ENCODE measurements at regions not wholly inside any gene's neighbourhood (a gene's known extent, or its start where the extent isn't known, plus 50 kb on each side); places are given as distances from the start of the nearest gene placed in this dataset.
"Not testable (repeated sequence)": the region's sequence is repeated elsewhere in the genome, so short reads cannot be mapped to it uniquely, and the experiment has no call there.

DNA sequence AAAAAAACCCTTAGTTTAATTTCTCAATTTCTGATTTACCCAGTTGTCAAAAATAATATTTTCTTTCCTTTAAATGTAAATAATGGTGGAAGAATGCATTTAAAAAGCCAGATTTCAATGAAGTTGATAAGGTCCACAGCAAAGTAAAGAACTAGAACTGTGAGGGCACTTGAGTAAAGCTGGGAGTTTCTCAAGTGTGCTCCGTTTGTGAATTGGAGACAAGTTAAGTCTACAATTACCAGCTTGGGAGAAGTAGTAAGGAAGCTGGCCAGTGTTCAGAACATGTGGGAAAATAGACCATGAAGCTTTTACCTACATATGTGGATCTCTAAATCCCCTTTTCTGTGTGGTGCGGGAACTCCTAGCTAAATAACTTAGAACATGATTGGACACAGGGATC, 239.4 kb downstream of the OXSM start:
- H3K4me3 ChIP-seq (replicated peaks; ENCODE audit: low read depth, low read length): no peak overlapping the region
- DNase-seq (ENCODE audit: low read depth): no peak
- TF ChIP-seq CTCF (IDR thresholded peaks at IDR 0.05; ENCODE audit: low read length, missing control alignments): no peak

DNA sequence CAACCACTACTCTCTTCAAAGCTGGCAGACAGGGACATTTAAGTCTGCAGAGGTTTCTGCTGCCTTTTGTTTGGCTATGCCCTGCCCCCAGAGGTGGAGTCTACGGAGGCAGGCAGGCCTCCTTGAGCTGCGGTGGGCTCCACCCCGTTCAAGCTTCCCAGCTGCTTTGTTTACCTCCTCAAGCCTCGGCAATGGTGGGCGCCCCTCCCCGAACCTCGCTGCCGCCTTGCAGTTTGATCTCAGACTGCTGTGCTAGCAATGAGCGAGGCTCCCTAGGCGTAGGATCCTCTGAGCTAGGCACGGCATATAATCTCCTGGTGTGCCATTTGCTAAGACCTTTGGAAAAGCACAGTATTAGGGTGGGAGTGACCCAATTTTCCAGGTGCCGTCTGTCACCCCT, 252.2 kb downstream of the OXSM start:
- DNase-seq (ENCODE audit: low read depth); H3K4me3 ChIP-seq (replicated peaks; ENCODE audit: low read depth, low read length): not testable (repeated sequence)

GRCh38 chr3:26049951-26050350, 260.1 kb downstream of the OXSM start:
- no peak for TF ChIP-seq CTCF (IDR thresholded peaks at IDR 0.05; ENCODE audit: low read length, missing control alignments)
- DNase-seq (ENCODE audit: low read depth): no peak
- no peak overlapping the region for H3K4me3 ChIP-seq (replicated peaks; ENCODE audit: low read depth, low read length)

DNA sequence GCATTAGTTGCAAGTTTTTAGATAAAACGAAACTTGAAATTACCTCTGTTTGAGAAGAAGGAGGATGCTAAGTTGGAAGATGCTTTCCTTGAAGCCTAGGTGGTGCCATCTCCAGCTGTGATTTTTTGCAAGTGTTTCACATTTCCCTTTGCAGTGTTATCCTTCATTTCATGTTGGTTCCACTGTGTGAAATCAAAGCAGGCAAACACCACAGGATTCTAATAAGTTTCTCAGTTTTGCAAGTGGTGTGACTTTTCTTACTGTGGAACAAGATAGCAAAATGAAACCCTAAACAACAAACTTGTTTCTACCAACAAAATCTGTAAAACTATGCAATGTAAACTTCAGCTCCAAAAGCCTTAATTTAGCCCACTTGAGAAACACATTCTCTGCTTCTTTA, 260.9 kb downstream of the OXSM start:
- TF ChIP-seq CTCF (IDR thresholded peaks at IDR 0.05; ENCODE audit: low read length, missing control alignments): no peak

DNA sequence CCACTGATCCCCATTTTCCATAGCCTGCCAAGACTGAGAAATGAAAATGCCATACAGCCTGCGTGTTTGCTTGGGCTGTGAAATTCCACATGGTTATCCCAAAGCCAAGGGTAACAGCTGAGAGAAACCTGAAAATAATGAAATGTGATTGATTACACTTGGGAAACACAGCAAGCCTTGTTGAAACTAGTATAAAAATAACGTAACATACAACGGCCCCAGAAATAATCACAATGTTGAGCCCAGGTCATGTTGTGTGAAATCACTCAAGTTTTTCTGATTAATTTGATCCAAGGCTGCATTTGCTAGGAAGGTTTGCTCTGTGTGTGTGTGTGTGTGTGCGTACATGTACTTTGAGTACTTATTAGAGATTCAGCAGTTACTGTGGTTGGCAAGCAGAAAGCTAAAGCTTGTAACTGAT, 269.0 kb downstream of the OXSM start:
- no peak overlapping the region for H3K4me3 ChIP-seq (replicated peaks; ENCODE audit: low read depth, low read length)
- no peak for TF ChIP-seq CTCF (IDR thresholded peaks at IDR 0.05; ENCODE audit: low read length, missing control alignments)
- DNase-seq (ENCODE audit: low read depth): no peak

More for the DNA sequence above, 260.9 kb downstream of the OXSM start:
- DNase-seq (ENCODE audit: low read depth): no peak
- no peak overlapping the region for H3K4me3 ChIP-seq (replicated peaks; ENCODE audit: low read depth, low read length)

DNA sequence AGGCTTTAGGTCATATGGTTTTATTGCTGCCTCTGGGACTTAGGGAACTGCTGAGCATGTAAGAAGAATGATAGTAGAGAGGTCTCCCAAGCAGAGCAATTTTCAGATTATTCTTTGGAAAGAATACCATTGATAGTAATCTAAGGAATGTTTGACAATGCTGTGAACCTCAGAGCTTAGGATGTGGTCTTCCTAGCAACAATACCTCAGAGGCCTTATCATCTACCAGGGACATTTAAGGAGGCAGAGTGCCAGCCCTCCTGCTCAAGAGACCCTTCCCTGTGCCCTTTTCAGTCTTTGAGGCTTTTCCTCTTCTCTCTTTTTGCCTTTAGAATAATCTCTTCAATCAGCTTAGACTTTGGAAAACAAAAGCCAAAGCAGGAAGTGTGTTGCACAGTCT, 272.1 kb downstream of the OXSM start:
- H3K4me3 ChIP-seq (replicated peaks; ENCODE audit: low read depth, low read length): no peak overlapping the region
- TF ChIP-seq CTCF (IDR thresholded peaks at IDR 0.05; ENCODE audit: low read length, missing control alignments): no peak
- DNase-seq (ENCODE audit: low read depth): no peak

- no peak for DNase-seq (ENCODE audit: low read depth)
- TF ChIP-seq CTCF (IDR thresholded peaks at IDR 0.05; ENCODE audit: low read length, missing control alignments): no peak
- no peak overlapping the region for H3K4me3 ChIP-seq (replicated peaks; ENCODE audit: low read depth, low read length)
These were observed 274.4 kb downstream of the OXSM start for GRCh38 chr3:26064297-26064696.

DNA sequence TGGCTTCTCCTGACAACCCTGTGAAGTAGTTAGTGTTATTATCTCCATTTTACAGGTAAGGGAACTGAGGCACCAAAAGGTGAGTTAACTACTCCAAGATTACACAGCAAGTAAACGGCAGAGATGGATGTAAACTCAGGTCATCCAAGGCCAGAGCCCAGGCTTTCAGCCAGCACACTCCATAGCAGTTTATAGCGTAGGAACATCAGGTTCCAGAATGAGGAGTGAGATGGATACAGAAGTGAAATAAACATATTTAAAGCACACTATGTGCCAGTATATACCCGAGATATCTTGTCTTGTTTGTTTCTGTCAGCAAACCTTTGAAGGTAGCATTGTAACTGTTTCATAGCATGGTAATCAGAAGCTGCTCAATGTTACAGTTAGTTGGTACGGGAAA, 279.0 kb downstream of the OXSM start:
- DNase-seq (ENCODE audit: low read depth): no peak
- H3K4me3 ChIP-seq (replicated peaks; ENCODE audit: low read depth, low read length): no peak overlapping the region
- no peak for TF ChIP-seq CTCF (IDR thresholded peaks at IDR 0.05; ENCODE audit: low read length, missing control alignments)
